ENCODE measurements at regions not wholly inside any gene's neighbourhood (a gene's known extent, or its start where the extent isn't known, plus 50 kb on each side); places are given as distances from the start of the nearest gene placed in this dataset.

DNA sequence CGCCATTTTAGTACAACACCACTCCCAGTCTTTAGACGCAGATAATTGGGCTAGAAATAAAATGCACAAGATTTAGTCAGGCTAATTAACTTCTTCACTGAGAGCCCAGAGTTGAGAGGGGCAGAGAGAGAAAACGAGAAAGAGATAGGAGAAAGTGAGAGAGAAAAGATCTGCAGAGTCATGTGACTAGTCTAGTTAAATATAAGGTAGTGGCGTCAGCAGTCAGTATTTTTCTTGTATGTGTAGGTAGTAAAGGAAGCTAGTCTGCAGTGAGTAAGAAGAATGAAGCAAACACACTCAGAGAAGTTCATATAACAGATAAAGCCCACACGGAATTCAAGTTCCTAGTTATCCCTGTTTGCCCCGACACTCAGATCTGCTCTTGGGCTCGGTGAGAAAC is 392.6 kb upstream of the ERCC4 start:
- no peak for TF ChIP-seq POLR2A (IDR thresholded peaks at IDR 0.05; ENCODE audit: low read depth, low read length)
- no peak for TF ChIP-seq POLR2AphosphoS5 (IDR thresholded peaks at IDR 0.05; ENCODE audit: low read depth, low read length)
